Peyer's patch (tissue), 4 donors: ENCODE measurements at regions not wholly inside any gene's neighbourhood (a gene's known extent, or its start where the extent isn't known, plus 50 kb on each side); places are given as distances from the start of the nearest gene placed in this dataset.

Experiments used
- CTCF ChIP-seq, 6 experiments: fragments of 450-650 bp in 4 of 6; fragments of 200-600 bp in 2 of 6; sonication (generic) in 1 of 6; IDR thresholded peaks; one replicate each; pipeline ENCODE4 v1.5.1; 2017 to 2019; ENCODE audit warnings: antibody characterized with exemption in 6 of 6, mild to moderate bottlenecking in 3 of 6, moderate library complexity in 1 of 6
- POLR2A ChIP-seq, 2 donors: fragments of 450-650 bp; IDR thresholded peaks; one replicate each; pipeline ENCODE4 v1.5.1; 2017; ENCODE audit warnings: antibody characterized with exemption in 2 of 2, mild to moderate bottlenecking in 2 of 2, moderate library complexity in 2 of 2

GRCh38 chr9:103837940-103838339 lies 256.2 kb upstream of the SMC2 start:
- TF ChIP-seq CTCF (IDR thresholded peaks at IDR 0.05), result no peak
- no peak for TF ChIP-seq POLR2A (IDR thresholded peaks at IDR 0.05)
